NCI-H2171 (cell line): ENCODE measurements at regions not wholly inside any gene's neighbourhood (a gene's known extent, or its start where the extent isn't known, plus 50 kb on each side); places are given as distances from the start of the nearest gene placed in this dataset.

Experiments
- DNase-seq: peaks from one replicate; lab custom pipeline; 2025; lab: John Stamatoyannopoulos, UW

- DNase-seq = no peak
Measured at GRCh38 chr9:1267141-1267570, 217.0 kb downstream of the DMRT2 start.

DNA sequence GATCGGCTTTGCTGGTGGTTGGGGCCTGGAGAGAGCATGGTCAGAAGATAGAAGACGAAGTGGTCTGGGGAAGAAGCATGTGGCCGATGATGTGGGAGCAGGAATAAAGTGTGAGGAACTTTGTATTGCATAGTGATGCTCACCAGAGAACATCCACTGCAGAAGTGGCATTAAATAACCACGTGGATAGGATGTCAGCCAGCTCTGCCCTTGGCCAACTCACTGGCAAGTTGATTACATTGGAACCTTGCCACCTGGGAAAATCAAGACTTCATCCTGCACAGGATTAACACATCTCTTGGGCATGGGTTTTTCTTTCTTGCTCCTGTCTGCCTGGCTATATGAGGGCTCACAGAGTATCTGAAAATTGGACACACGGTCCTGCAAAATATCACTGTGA, 217.4 kb downstream of the DMRT2 start:
- DNase-seq = no peak

DNA sequence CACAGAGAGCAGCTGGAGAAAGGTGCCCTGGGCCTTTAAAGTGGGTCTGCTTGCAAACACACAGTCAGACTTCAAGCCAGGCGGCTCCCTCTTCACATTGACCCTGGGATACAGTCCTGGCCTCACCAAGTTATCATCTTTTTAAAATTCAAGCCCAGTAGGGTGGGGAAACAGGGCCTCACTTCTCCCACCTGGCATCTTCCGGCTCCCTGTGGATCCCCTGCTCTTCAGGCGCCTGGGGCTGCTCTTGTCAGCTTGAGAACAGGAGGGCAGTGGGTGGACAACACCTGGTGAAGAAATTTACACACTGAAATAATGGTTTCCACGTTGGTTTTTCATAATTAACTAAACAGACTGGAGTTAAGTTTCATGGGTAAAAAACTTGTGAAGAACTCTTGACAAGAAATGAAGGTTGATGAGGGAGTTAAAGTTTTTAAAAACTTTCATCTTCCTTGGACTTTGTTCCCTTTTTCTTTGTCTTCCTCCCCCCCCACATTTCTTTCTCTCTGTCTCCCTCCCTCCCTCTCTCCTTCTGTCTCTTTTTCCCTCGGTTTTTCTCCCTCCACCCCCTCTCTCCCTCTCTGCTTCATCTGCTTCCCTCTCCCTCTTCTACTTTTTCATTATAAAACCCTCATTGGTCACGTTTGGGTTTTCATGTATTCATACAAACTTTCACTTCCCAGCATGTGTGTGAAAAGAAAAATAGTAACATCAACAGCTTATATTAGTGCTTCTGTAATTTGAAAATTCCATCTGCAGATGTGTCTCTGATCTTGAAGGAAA, 219.6 kb downstream of the DMRT2 start:
- DNase-seq = no peak

- DNase-seq = no peak
Measured at GRCh38 chr9:1271367-1271766, 221.2 kb downstream of the DMRT2 start.

GRCh38 chr9:1271786-1272185, 221.6 kb downstream of the DMRT2 start:
- no peak for DNase-seq

DNA sequence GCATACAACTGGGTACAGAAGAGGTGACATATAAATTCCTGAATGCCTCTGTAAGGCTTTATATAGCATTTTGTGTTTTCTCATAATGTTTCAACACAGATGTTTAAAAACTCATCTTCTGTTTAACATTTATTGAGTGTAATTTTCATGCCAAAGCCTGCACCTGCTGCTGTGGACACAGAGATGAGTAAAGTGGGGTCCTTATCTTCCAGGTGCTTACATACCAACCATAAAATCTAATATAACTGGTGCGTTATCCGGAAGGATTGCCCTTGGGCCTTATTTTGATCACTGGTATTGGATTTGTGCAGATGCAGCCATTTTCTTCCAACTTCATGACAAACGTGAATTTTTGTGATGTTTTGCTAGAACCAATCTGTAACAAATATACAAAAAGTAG, 222.3 kb downstream of the DMRT2 start:
- DNase-seq = no peak

- DNase-seq = no peak
Measured at GRCh38 chr9:1273859-1274258, 223.7 kb downstream of the DMRT2 start.

DNA sequence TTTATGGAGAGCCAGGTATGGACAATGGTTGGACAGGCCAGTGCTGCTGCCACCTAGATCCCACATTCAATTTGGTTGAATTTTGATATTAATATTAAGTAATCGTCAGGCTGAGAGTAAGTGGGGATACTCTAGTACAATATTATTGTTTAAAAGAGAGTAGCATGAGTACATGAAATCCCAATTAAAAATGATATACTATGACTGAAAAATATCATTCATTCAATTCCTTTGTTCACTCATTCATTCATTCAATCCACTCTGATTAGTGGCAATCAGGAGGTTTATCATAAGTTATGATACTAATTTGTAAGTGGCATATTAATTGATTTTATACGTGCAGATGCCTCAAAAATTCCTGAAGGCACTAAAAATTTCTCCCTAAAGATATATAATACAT, 224.2 kb downstream of the DMRT2 start:
- DNase-seq = no peak

- no peak for DNase-seq
Measured at GRCh38 chr9:1276474-1276873, 226.3 kb downstream of the DMRT2 start.

DNA sequence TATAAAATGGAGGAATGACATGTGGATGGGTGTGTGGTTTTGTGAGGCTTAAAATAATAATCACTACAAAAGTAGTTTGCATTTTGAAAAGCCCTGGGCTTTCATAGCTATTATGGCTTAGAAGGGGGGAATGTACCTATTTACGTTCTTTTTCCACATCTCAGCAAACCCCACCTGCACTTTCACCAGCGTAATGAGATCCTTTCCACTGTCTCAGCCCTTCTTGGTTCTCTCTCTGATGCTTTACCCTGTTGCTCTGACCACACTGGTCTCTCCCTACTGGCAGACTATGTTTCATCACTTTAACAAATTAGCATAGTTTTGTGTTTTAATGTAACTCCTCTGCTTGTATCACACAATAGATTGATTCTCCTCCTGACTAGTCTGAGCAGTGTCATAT, 234.6 kb downstream of the DMRT2 start:
- DNase-seq = no peak

GRCh38 chr9:1285526-1285925, 235.4 kb downstream of the DMRT2 start:
- no peak for DNase-seq

GRCh38 chr9:1292384-1292783, 242.2 kb downstream of the DMRT2 start:
- DNase-seq = no peak

DNA sequence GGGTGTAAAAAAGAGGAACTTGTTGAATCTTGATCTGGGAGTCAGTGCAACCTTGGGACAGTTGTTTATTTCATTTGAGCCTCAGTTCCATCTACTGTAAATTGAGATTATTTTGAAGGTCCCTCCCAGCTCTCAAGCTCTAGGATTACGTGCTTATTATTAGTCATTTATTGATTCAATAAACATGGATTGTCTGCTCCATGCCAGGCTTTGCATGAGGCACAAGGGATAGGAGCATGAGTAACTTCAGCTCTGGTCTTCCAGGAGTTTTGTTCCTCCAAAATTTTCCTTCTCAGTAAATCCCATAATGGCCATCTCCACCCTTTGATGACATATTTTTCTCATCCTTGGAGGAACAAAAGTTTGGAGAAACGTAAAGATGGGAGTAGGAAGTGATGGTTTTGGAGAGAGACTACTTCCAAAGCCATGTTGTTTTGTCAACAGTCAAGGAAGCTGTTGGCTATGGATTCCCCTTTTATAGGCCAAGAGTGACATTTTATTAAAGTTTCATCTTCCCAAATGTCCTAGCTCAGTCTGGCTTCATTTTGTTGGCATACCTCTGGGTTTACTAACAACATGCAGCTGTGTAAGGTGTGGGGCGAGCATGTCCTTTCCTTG, 244.6 kb downstream of the DMRT2 start:
- no peak for DNase-seq

DNA sequence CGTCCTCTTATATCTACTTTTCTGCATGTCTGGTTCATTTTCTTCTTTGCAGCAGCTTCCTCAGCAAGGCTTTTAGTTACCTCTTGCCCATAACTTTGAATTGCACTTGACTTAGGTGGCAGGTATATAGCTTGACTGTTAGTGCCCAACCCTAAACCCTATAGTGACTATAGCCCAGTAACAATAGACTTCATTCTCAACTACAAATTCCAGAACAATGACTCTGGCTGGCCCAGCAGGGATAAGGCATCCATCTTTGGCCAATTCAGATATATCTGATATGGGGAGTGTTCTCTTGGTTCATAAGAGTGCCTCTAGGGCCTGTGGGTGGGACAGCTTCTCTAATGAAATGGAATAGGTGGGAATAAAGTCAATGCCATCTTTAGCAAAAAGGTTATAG, 246.2 kb downstream of the DMRT2 start:
- no peak for DNase-seq

- no peak for DNase-seq
Measured at GRCh38 chr9:1298046-1298445, 247.9 kb downstream of the DMRT2 start.

DNA sequence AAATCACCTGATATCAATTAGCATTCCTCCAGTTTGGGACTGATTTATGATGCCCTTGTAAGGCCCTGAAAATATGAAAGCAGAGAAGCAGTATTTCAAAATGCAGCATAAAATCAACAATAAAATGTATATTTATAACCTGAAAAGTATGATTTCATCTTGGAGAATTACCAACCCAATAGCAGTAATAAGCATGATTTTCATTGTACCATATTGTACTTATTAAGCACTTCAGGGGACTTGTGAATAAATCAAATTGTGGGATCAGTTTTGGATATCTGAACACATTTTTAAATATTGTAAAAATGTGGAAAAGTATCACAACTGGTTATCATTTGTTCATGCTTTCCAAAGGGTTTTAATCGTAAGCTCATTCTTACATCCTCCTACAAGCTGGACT, 250.8 kb downstream of the DMRT2 start:
- no peak for DNase-seq

- DNase-seq = no peak
Measured at GRCh38 chr9:1303932-1304331, 253.8 kb downstream of the DMRT2 start.

DNA sequence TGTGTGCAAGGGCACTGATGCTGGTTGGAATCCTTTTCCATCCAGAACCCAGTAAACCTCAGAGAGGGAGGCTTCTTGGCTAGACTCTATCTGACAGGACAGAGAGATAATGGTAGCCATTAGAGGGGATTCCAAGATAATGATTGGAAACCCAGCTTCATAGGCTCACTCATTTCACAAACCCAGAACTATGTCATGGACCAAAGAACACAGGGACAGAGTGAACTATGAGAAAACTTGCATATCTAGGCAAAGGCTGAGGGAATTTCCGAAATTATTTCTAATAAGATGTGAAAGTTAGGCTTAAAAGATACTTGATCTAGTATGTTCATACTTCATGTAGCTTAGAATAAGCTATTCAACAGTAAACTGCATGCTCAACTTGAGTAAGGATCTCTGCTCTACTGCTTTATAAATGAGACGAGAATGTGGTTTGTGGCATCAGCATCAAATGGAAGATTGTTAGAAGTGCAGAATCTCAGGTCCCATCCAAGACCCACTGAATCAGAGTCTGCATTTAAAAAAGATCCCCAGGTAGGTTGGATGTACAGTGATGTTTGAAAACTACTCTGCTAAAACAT, 261.4 kb downstream of the DMRT2 start:
- DNase-seq = no peak

DNA sequence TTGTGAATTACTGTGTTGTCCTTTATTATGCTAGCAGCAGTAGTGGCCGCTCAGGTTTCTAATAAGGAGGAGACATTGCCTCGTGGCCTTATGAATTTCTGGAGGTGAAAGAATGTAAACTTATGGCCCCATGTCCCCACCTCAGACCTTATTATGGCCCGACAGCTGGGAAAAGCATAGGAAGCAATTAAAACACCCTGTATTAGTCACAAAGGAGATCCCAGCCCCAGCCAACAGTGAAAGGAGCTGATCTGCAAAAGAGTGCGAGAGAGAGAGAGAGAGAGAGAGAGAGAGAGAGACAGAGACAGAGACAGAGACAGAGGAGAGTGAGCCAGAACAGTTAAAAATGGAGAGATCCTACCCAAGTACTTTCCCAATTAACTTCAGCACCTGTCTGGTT, 269.3 kb downstream of the DMRT2 start:
- no peak for DNase-seq

DNA sequence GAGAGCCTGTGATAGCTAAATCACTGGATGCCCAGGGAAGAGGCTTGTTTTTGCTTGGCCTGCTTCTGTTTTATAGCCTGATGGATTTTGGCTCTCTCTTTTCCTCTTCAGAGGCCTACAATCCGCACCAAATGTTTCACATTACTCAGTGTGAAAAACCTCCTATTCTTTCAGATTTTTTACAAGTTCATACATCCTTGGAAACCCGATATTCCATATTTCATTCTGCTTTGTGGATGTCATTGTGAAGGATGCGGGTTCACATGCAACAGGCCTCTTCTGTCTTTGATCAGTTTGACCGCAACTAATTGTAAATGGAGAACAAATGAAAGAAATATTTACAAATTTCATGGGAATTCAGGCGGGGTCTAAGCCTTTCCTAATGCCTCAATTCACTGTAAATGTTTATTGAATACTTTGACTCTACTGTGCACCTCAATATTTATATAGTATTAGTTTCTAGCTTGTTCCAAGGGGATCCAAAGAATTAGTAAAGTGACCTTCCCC, 269.9 kb downstream of the DMRT2 start:
- DNase-seq = no peak

GRCh38 chr9:1320607-1321195, 270.5 kb downstream of the DMRT2 start:
- DNase-seq = no peak

- no peak for DNase-seq
Measured at GRCh38 chr9:1327467-1327866, 277.3 kb downstream of the DMRT2 start.

- no peak for DNase-seq
Measured at GRCh38 chr9:1328341-1328740, 278.2 kb downstream of the DMRT2 start.
